DLD1 (cell line): ENCODE measurements at regions not wholly inside any gene's neighbourhood (a gene's known extent, or its start where the extent isn't known, plus 50 kb on each side); places are given as distances from the start of the nearest gene placed in this dataset.
"Not testable (repeated sequence)": the region's sequence is repeated elsewhere in the genome, so short reads cannot be mapped to it uniquely, and the experiment has no call there.

Experiments
- in situ Hi-C: cut with HindIII; loops from 2 replicates; pipeline ENCODE4 v1.10.0; 2017; ENCODE audit warnings: low sequenced_read_pairs

- in situ Hi-C loops: not testable (repeated sequence)
Observed at GRCh38 chr12:131429221-131429620, 281.7 kb upstream of the SFSWAP start.

DNA sequence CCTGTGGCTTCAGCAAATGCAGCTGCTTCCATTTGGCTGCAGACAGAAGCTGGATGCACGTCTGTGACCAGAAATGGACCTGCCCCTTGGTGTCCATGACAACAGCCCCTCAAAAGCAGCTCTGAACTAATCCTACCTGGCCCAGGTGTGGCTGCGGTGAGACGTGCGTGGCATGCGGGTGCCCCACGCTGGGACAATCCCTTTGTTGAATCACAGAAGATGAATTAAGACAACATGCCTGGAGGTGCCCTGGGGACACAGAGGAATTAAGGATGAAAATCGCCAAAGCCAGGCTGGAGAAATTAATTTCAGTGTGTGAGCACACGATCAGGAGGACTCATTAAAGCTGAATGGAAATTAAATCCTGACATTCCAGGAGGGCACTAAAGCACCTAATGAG, 281.2 kb upstream of the SFSWAP start:
- in situ Hi-C loops: not testable (repeated sequence)

DNA sequence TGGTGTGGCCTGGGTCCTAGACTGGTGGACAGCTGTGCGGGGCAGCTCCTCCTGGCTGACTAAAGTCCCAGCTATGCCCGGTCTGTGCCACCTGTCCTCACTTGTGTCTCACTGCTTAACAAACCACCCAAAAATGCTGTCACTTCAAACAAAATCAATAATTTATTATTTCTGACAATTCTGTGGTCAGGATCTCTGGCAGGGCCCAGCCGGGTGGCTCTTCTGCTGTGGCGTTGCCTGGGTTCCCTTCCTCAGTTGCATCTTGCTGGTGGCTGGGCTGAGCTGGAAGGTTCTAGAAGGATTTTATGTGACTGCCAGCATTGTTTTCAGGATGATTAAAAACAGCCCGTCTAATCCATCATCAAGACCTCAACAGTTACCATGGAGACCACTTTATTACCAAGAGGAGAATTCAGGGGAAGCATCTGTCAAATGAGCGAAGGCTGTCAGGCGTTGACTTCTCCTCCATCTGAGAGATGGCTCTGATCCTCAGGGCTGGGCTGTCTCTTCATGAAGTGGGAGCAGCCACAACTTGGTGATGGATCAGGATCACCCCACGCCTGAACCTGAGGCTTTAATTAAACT, 280.6 kb upstream of the SFSWAP start:
- in situ Hi-C loops: no loop called here

- in situ Hi-C loops: not testable (repeated sequence)
Observed at GRCh38 chr12:131431126-131431655, 279.7 kb upstream of the SFSWAP start.

DNA sequence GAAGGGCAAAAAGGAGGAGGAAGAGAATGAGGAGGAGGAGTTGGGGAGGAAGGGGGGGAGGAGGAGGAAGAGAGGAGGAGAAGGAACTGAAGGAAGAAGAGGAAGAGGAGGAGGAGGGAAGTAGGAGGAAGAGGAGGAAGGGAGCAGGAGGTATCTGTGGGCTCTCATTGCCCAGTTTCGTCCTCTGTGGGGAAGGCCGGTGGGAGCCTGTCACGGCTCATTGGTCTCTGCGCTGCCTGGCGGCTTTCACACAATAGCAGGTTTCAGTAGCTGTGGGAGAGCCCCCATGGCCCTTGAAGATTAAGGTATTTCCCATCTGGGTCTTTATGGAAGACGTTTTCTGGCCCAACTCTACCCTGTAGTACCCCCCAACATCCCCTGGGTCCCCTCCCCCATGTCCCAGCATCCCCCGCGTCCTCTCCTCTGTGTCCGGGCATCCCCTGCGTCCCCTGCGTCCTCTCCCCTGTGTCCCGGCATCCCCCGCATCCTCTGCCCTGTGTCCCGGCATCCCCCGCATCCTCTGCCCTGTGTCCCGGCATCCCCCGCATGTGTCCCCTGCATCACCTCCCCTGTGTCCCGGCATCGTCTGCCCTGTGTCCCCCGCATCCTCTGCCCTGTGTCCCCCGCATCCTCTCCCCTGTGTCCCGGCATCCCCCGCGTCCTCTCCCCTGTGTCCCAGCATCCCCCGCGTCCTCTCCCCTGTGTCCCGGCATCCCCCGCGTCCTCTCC, 278.2 kb upstream of the SFSWAP start:
- in situ Hi-C loops: no loop called here

- in situ Hi-C loops: loop anchor here (5.0 kb wide), 1 partner anchor 207 kb away; no protein-coding TSS in a partner anchor
Observed at GRCh38 chr12:131434208-131435125, 276.4 kb upstream of the SFSWAP start.

- in situ Hi-C loops: loop anchor here (5.0 kb wide), 1 partner anchor 210 kb away; no protein-coding TSS in a partner anchor
Observed at GRCh38 chr12:131436922-131437705, 273.8 kb upstream of the SFSWAP start.

DNA sequence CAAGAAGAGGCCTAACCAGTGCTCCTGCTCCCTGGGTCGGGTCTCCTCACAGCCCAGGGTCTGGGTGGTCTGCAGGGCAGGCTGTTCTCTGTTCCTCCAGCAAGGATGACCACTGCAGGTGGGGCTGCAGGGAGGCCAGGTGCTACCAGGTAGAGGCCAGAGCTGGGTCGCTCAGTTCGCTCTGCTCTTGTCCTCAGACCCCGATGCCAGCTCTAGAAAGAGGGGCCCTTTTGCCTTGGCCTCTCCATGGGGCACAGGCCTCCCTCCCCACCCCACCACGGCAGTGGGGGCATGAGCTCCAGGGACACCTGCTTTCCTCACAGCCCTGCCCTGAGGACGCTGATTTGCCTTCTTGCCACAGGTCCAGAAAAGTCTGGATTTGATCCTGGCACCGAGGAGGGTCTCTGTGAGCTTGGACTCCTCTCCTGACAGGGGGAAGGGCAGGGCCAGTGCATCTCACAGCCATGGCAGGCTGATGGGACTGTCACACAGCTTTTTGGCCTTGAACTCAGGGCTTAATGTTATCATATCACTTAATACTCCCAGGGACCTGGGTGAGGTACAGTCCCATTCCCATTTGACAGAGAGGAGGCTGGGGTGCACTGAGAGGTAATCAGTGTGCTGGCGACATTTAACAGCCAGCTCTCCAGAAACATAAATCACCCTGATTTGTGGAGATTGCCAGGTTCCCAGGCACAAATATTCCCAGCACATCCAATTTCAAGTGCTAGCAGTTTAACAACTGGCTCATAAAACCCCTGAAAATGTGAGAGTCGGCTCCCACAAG, 273.0 kb upstream of the SFSWAP start:
- in situ Hi-C loops: loop anchor here (5.0 kb wide), 1 partner anchor 211 kb away; no protein-coding TSS in a partner anchor

- in situ Hi-C loops: loop anchor here (5.0 kb wide), 1 partner anchor 211 kb away; no protein-coding TSS in a partner anchor
Observed at GRCh38 chr12:131438493-131438835, 272.4 kb upstream of the SFSWAP start.

- in situ Hi-C loops: loop anchor here (5.0 kb wide), 1 partner anchor 212 kb away; no protein-coding TSS in a partner anchor
Observed at GRCh38 chr12:131438881-131439280, 272.0 kb upstream of the SFSWAP start.

- in situ Hi-C loops: loop anchor here (5.0 kb wide), 1 partner anchor 212 kb away; no protein-coding TSS in a partner anchor
Observed at GRCh38 chr12:131439752-131440151, 271.1 kb upstream of the SFSWAP start.

DNA sequence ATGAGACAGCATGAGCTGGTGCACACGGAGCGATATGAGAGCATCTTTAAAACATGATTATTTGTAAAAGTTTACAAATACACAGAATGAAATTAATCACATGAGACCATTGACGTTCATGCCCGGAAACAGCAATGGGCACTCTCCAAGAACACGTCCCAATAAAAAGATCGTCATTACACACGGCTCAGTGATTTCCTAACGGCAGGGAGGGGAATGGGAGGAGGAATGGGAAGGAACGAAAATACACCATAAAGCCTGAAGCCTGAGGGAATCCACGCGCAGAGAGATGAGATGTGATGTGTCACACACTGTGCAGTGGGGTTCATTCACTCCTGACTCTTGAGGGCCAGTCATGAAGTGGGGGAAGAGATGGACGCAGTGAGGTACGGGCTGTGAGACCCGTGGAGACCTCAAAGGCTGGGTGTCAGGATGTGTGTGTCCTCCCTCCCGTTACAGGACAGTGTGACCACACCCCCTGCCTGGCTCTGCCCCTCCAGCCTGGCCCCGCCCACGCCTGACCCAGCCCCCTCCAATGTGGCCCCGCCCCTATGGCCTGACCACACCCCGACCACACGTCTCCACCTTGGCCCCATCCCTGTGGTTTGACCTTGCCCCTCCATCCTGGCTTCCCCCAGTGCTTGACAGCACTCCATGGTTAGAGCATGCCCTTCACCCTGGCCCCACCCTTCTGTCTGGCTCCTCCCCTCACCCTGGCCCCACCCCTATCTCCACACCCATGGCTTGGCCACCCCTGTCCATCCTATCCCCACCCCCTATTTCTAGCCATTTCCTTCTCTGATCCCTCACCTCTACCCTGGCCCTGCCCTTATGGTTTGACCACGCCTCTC, 270.5 kb upstream of the SFSWAP start:
- in situ Hi-C loops: not testable (repeated sequence)

- in situ Hi-C loops: no loop called here
Observed at GRCh38 chr12:131441060-131441396, 269.9 kb upstream of the SFSWAP start.

DNA sequence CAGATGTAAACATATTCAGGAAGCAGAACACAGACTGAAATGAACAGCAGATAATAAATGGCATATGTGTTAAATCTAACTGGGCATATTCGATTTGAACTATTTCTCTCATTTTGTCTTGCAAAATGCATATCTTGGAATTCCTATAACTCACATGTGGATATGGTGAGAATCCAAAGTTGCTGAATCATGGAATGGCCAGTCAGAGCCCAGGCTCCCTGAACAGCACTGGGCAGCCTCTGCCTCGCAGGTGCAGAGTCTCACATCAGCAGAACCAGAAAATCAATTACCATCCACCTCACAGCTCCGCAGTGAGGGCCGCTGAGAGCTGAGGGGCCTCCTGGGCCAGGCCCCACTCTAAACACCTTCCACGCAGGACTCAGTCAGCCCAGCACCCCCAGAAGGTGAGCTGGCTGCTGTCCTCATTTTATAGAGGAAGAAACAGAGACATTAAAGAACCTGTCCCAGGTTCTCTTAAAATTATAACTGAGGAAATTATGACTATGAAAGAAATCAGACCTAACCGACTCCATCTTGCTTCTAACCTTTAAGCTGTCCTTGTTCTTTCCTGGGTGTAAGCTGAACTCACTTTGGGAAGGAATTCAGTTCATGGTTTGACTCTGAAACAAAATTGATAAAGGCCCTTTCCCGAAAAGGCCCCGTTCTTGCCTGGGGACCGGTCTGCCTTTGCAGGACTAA, 269.1 kb upstream of the SFSWAP start:
- in situ Hi-C loops: no loop called here

- in situ Hi-C loops: no loop called here
Observed at GRCh38 chr12:131442337-131442918, 268.5 kb upstream of the SFSWAP start.

- in situ Hi-C loops: no loop called here
Observed at GRCh38 chr12:131443019-131444000, 267.6 kb upstream of the SFSWAP start.
